Muscle of arm (tissue), 1 donor: ENCODE measurements at regions not wholly inside any gene's neighbourhood (a gene's known extent, or its start where the extent isn't known, plus 50 kb on each side); places are given as distances from the start of the nearest gene placed in this dataset.
"Not testable (repeated sequence)": the region's sequence is repeated elsewhere in the genome, so short reads cannot be mapped to it uniquely, and the experiment has no call there.

Experiments
- DNase-seq: peaks from one replicate; pipeline ENCODE4 v3.0.0-alpha.2; 2013

GRCh38 chr7:76849887-76850563, 182.1 kb downstream of the SPDYE17 start:
- not testable (repeated sequence) for DNase-seq

DNA sequence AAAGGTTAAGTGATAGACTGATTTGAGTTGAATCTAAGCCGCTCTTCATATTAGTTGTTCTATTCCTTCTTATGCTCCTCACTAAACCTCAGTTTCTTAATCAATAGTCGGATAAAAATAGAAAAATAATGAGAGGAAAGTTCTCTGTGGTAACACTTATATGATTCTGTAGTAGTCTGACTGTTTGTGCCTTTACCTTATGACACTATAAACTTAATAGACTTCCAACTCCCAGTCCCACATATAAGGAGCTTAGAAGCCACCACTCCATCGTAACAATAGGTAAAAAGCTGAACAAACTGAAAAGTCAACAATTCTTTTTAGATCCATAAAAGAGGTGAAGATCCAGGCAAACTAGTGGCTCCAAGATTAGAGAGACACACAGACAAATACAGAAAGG, 192.3 kb downstream of the SPDYE17 start:
- not testable (repeated sequence) for DNase-seq

DNA sequence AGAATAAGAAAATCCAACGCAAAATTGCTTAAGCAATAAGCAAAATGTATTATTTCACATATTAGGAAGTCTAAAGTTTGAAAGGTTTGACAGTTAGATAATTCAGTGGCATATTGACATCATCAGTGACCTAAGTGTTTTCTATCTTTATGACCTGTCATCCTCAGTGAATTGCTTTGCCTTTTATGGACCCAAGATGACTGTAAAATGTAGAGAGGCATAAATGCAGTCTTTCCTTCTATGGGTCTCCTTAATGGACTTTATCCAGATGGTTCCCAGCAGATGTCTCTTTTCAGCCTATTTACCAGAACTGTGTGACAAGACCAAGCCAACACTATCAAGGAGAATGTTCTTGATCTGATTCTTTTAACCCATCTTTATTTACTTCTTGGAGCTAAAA, 192.9 kb downstream of the SPDYE17 start:
- DNase-seq = not testable (repeated sequence)

DNA sequence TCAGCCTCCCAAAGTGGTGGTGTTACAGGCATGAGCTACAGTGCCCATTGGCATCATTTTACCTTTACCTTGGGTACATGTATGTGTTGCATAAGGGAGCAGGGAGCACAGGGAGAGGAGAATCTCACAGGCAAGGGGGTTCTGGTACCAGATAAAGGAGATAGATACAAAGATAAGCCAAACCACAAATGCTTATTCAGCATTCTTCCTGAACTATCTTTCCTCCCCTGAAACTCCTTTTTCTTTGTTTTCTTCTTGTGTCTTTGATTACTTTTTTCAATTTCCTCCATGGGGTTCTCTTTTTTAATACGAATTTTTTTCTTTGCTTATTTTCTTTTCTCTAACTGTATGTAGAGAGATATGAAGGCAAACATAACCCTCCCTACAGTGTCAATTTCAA, 193.8 kb downstream of the SPDYE17 start:
- not testable (repeated sequence) for DNase-seq

DNA sequence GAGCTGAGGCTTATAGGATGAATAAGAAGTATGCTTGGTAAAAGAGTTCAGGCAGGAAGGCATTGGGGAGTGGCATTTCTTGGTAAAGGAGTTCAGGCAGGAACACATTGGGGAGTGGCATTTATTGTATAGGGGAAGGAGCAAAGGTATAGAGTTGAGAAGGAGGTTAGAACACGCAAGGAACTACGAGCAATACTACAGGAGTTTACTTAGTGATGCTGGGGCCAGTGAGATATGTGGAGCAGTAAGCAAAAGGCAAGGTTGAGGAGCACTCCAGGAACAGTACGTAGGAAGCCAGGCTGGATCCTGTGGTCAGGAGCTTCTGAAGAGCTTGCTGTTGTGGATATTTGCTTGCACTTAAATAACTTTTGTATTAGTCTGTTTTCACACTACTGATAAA, 202.2 kb upstream of the POMZP3 start:
- DNase-seq = not testable (repeated sequence)

GRCh38 chr7:76826181-76826580, 199.1 kb upstream of the POMZP3 start:
- DNase-seq = not testable (repeated sequence)

- DNase-seq = not testable (repeated sequence)
Observed at GRCh38 chr7:76809856-76810255, 182.8 kb upstream of the POMZP3 start.

GRCh38 chr7:76807588-76808100, 180.6 kb upstream of the POMZP3 start:
- not testable (repeated sequence) for DNase-seq

GRCh38 chr7:76806460-76806859, 179.4 kb upstream of the POMZP3 start:
- DNase-seq = not testable (repeated sequence)

GRCh38 chr7:76806010-76806409, 178.9 kb upstream of the POMZP3 start:
- not testable (repeated sequence) for DNase-seq

GRCh38 chr7:76805262-76805661, 178.2 kb upstream of the POMZP3 start:
- DNase-seq = not testable (repeated sequence)

DNA sequence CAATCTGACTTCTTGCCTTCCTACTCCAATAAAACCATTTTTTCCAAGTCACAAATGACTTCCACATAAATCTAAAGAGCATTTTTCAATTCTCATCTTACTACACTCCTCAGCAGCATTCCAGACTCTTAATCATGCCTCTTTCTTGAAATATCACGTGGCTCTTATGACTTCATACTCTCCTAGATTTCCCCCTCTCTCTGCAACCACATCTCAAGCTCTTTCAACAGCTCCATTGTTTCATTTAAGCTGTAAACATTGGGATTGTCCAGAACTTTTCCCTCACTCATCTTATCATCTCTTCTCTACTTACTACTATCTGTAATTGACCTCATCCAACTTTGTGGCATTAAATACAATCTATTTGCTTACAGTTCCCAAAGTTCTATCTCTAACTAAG, 170.6 kb upstream of the POMZP3 start:
- DNase-seq = not testable (repeated sequence)

DNA sequence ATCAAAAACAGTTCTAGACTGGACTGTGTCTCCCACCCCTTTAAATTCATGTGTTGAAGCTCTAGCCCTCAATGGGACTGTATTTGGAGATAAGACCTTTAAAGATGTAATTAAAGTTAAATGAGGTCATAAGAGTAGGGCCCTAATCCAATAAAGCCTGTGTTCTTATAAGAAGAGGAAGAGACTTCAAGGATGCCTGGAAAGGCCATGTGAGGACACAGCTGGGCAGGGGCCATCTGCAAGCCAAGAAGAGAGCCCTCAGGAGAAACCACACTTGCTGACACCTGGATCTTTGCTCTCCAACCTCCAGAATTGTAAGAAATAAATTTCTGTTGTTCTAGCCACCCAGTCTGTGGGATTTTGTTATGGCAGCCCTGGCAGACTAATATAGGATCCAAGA, 153.6 kb upstream of the POMZP3 start:
- DNase-seq = not testable (repeated sequence)

DNA sequence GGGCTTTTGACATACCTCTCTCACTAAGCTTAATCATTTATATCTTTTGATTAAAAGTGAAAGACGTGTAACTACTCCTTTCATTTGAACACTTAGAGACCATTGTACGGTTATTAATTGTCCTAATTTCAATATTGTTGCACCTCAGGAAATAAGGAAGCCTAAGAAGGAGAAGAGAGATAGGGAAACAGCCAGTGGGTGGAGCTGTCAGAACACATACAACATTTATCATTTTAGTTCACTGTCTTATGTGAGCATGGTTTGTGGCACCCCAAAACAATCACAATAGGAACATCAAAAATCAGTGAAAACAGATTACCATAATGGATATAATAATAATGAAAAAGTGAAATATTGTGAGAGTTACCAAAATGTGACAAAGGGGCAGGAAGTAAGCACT, 147.2 kb upstream of the POMZP3 start:
- not testable (repeated sequence) for DNase-seq

GRCh38 chr7:76771980-76772379, 144.9 kb upstream of the POMZP3 start:
- DNase-seq = not testable (repeated sequence)

DNA sequence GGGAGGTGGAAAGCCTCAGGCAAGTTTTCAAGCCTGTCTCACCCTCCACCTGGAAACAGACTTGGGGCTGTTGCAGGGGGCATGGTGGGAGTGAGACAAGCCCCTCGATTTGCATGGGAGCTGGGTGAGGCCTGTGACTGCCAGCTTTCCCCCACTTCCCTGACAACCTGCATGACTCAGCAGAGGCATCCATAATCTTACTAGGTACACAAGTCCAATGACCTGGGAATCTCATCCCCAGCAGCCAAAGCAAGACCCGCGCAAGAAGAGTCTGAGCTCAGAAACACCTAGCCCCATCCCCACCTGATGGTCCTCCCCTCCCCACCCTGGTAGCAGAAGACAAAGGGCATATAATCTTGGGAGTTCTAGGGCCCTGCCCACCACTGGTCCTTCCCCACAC, 136.9 kb upstream of the POMZP3 start:
- DNase-seq = not testable (repeated sequence)

DNA sequence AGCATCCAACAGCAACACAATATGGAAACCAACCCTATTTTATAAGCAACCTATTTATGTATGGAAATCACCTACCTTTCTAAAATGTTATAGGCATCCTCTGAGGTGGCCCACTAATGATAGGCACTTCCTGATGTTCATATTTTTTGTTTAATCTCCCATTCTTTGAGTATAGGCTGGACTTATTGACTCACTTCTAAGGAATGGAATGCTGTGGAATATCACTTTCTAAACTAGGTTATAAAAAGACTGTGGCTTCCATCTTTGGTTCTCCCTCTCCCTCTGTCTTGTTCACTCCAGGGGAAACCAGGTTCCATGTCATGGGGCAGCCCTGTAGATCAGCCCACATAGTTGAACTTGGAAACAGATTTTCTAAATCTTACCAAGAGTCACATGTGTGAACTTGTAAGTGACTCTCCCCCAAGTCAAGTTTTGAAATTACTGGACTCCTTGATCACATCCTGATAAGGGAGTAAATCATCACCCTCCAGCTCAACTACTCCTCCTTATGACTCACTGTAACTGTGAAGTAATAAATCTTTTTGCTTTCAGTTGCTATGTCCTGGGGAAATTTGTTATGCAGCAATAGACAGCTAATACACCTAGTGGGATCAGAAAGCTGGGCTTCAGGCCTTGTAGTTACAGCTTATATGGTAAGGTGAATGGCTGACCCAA, 133.6 kb upstream of the POMZP3 start:
- DNase-seq = not testable (repeated sequence)

- DNase-seq = not testable (repeated sequence)
Observed at GRCh38 chr7:76739538-76739937, 112.5 kb upstream of the POMZP3 start.

GRCh38 chr7:76736724-76737123, 109.6 kb upstream of the POMZP3 start:
- not testable (repeated sequence) for DNase-seq

GRCh38 chr7:76736091-76736490, 109.0 kb upstream of the POMZP3 start:
- not testable (repeated sequence) for DNase-seq

DNA sequence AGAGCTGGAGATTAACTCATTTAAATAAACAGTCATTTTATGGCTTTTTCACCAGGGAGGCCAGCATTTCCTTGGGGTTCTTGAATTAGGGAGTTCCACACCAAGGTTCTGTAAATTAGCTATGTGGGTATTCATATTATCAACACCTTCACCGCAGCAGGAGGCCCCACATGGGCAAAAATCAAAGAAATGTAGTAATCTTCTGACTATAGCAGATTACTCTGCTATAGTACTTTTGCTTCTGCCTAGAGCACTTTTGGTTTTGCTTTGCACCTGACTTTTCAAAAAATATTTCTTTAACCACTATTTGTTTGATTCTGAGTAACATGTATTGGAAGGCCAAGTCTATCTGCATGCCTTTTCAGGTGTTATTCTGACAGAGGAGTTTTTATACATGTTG, 108.6 kb upstream of the POMZP3 start:
- not testable (repeated sequence) for DNase-seq

- not testable (repeated sequence) for DNase-seq
Observed at GRCh38 chr7:76728571-76728974, 101.5 kb upstream of the POMZP3 start.

DNA sequence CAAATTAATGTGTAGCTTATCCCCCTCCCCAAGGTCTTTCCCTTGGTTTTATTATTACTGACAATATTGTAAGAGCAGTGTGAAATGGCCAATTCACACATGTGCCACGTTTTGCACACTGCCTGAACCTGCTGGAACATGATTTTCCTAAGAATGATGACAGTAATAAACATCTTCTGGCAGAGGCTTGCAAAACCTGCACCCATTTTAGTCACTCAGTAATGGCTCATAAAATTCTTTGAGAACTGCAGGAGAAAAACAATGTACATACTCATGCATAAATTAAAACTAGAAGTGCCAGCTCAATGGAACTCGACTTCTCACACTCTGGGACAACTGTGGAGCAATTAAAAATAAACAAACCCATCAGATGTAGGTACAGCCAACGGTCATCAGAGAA, 96.8 kb upstream of the POMZP3 start:
- not testable (repeated sequence) for DNase-seq
